CD4-positive, CD25-positive, alpha-beta regulatory T cell (primary cell): ENCODE measurements at regions not wholly inside any gene's neighbourhood (a gene's known extent, or its start where the extent isn't known, plus 50 kb on each side); places are given as distances from the start of the nearest gene placed in this dataset.

Experiments used
- ATAC-seq, 2 donors: fragments of 150-1000 bp; cut with Tn5 transposase; one replicate each; pipeline ENCODE4 v1.10.0; 2021; ENCODE audit warnings: low read depth in 2 of 2, moderate number of reproducible peaks in 2 of 2, moderate library complexity in 1 of 2
- DNase-seq, 3 donors: peaks; one replicate each; pipeline versions ENCODE4 v3.0.0 to v3.0.0-alpha.2; 2012 to 2022; ENCODE audit warnings: mixed read lengths in 1 of 3
- H3K27ac ChIP-seq: one replicate; pipeline ENCODE4 v1.7.0; 2013; ENCODE audit warnings: mild to moderate bottlenecking, low read length; ENCODE audit not compliant: insufficient read depth, poor library complexity, severe bottlenecking
- H3K27me3 ChIP-seq: one replicate; pipeline ENCODE4 v1.7.0; 2013; ENCODE audit warnings: low read length; ENCODE audit not compliant: control insufficient read depth, insufficient read depth
- H3K36me3 ChIP-seq: one replicate; pipeline ENCODE4 v1.7.0; 2013; ENCODE audit warnings: mild to moderate bottlenecking, low read length, moderate library complexity; ENCODE audit not compliant: control insufficient read depth, insufficient read depth
- H3K4me1 ChIP-seq: 2 replicates; pipeline ENCODE4 v1.7.0; 2013; ENCODE audit warnings: mild to moderate bottlenecking, low read length; ENCODE audit not compliant: insufficient read depth, control insufficient read depth, poor library complexity, severe bottlenecking
- H3K4me3 ChIP-seq: one replicate; pipeline ENCODE4 v1.7.0; 2013; ENCODE audit warnings: low read depth, mild to moderate bottlenecking, low read length, moderate library complexity
- H3K9me3 ChIP-seq, 2 experiments: 1 replicate in 1 of 2; 2 replicates in 1 of 2; pipeline ENCODE4 v1.7.0; 2013; ENCODE audit warnings: low read length in 2 of 2, mild to moderate bottlenecking in 1 of 2, moderate library complexity in 1 of 2; ENCODE audit not compliant: control insufficient read depth in 2 of 2
- H3K27ac Mint-ChIP-seq, 3 donors: one replicate each; pipeline ENCODE4 v1.8.0; 2020 to 2022; ENCODE audit warnings: mild to moderate bottlenecking in 3 of 3, mixed read lengths in 3 of 3, moderate library complexity in 2 of 3
- H3K27me3 Mint-ChIP-seq: one replicate; pipeline ENCODE4 v1.8.0; 2022; ENCODE audit warnings: mild to moderate bottlenecking, mixed read lengths
- H3K36me3 Mint-ChIP-seq: one replicate; pipeline ENCODE4 v1.8.0; 2020; ENCODE audit warnings: mixed read lengths
- H3K4me1 Mint-ChIP-seq, 4 donors: one replicate each; pipeline ENCODE4 v1.8.0; 2020 to 2022; ENCODE audit warnings: mixed read lengths in 4 of 4, mild to moderate bottlenecking in 1 of 4
- H3K4me3 Mint-ChIP-seq, 4 donors: one replicate each; pipeline ENCODE4 v1.8.0; 2020 to 2022; ENCODE audit warnings: mild to moderate bottlenecking in 4 of 4, mixed read lengths in 4 of 4, moderate library complexity in 3 of 4
- H3K9me3 Mint-ChIP-seq, 7 donors: one replicate each; pipeline ENCODE4 v1.8.0; 2020 to 2022; ENCODE audit warnings: mixed read lengths in 7 of 7, mild to moderate bottlenecking in 3 of 7, moderate library complexity in 2 of 7

DNA sequence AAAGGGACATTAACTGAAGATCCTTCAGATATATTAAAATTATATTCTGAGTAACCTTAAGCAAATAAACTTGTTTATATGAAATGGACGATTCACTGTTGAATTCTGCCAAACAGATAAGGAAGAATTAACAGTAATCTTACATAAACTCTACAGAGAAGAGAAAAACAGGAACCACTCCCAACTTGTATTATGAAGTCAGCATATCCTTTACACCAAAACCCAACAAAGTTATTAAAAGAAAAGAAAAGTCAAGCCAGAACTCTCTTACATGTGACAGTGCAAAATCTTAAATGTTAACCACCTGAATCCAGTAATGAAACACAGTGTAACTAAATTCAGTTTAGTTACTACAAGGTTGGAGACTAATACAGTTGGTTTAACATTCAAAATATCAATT lies 185.8 kb downstream of the DEPDC1B start:
- peaks cover 0 to 1% (median 0%) of the 10 kb centered on the region in 7 donors for H3K9me3 Mint-ChIP-seq
- peaks cover 4% of the 10 kb centered on the region for H3K27me3 Mint-ChIP-seq
- no peak overlapping the region for H3K4me3 ChIP-seq

DNA sequence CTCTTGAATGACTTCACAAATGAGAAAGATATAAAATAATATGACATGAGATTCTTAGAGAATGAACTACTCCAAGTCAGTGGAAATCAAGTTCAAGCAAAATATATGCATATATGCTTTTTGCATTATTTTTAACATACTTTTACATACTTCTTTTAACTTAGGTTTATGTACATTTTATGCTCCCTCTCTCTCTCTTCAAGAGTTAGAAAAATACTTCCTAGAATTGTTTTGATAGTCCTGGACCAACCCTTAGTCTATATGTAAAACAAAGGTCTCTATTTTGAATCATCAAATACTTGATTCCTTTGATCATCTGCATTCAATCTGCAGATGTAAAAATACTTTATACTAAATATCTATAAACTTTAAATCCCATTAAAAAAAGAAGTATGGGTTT lies 187.8 kb downstream of the DEPDC1B start:
- H3K4me1 Mint-ChIP-seq, result no peaks in the 10 kb centered on the region
- Histone ChIP-seq H3K27me3 (no peaks in the 10 kb centered on the region), H3K36me3 (no peaks in the 10 kb centered on the region), H3K9me3 (no peaks in the 10 kb centered on the region), H3K27ac (no peak overlapping the region), H3K4me3 (no peak overlapping the region), H3K4me1 (no peaks in the 10 kb centered on the region)
- H3K4me3 Mint-ChIP-seq, result no peak overlapping the region
- no peak for DNase-seq
- H3K27ac Mint-ChIP-seq, result no peak overlapping the region
- peaks cover 4% of the 10 kb centered on the region for H3K27me3 Mint-ChIP-seq
- H3K9me3 Mint-ChIP-seq, result peaks cover 0 to 3% (median 0%) of the 10 kb centered on the region in 7 donors
- ATAC-seq, result no peak
- no peaks in the 10 kb centered on the region for H3K36me3 Mint-ChIP-seq

More for the DNA sequence above, 185.8 kb downstream of the DEPDC1B start:
- H3K4me1 Mint-ChIP-seq, result no peaks in the 10 kb centered on the region
- H3K36me3 Mint-ChIP-seq, result no peaks in the 10 kb centered on the region
- H3K27ac ChIP-seq, result no peak overlapping the region
- no peaks in the 10 kb centered on the region for H3K36me3 ChIP-seq
- H3K9me3 ChIP-seq, result no peaks in the 10 kb centered on the region
- ATAC-seq, result no peak
- no peaks in the 10 kb centered on the region for H3K4me1 ChIP-seq
- H3K27ac Mint-ChIP-seq, result no peak overlapping the region
- DNase-seq, result no peak
- H3K4me3 Mint-ChIP-seq, result no peak overlapping the region
- H3K27me3 ChIP-seq, result no peaks in the 10 kb centered on the region

DNA sequence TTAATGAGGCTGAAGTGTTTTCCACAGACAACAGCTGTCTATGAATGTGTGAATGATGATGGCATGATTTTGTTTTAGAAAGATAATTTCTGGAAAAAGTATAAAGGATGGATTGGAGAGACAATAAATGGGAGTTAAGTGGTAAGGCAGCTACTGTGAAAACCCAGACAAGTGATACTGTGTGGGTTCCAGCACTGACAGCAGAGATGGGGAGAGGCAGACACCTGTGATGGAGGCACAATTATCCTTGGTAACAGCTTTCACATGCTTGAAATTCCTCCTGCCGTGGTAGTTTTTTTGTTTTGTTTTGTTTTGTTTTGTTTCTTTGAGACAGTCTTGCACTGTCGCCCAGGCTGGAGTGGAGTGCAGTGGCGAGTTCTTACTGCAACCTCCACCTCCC lies 189.3 kb downstream of the DEPDC1B start:
- H3K27me3 Mint-ChIP-seq, result peaks cover 4% of the 10 kb centered on the region
- H3K27me3 ChIP-seq, result no peaks in the 10 kb centered on the region
- peaks cover 0 to 3% (median 0%) of the 10 kb centered on the region in 7 donors for H3K9me3 Mint-ChIP-seq
- H3K27ac ChIP-seq, result no peak overlapping the region
- H3K4me1 Mint-ChIP-seq, result no peaks in the 10 kb centered on the region
- H3K4me1 ChIP-seq, result no peaks in the 10 kb centered on the region
- no peak overlapping the region for H3K4me3 ChIP-seq
- H3K27ac Mint-ChIP-seq, result no peak overlapping the region
- H3K4me3 Mint-ChIP-seq, result no peak overlapping the region
- DNase-seq (no peak), ATAC-seq (no peak)
- no peaks in the 10 kb centered on the region for H3K36me3 ChIP-seq
- H3K9me3 ChIP-seq, result no peaks in the 10 kb centered on the region
- H3K36me3 Mint-ChIP-seq, result no peaks in the 10 kb centered on the region

- Histone ChIP-seq H3K36me3 (no peaks in the 10 kb centered on the region), H3K27me3 (no peaks in the 10 kb centered on the region), H3K9me3 (no peaks in the 10 kb centered on the region), H3K27ac (no peak overlapping the region), H3K4me3 (no peak overlapping the region), H3K4me1 (no peaks in the 10 kb centered on the region)
- H3K27ac Mint-ChIP-seq, result no peak overlapping the region
- no peak for ATAC-seq
- H3K36me3 Mint-ChIP-seq, result no peaks in the 10 kb centered on the region
- DNase-seq, result no peak
- peaks cover 0 to 3% (median 0%) of the 10 kb centered on the region in 7 donors for H3K9me3 Mint-ChIP-seq
- no peaks in the 10 kb centered on the region for H3K4me1 Mint-ChIP-seq
- peaks cover 4% of the 10 kb centered on the region for H3K27me3 Mint-ChIP-seq
- no peak overlapping the region for H3K4me3 Mint-ChIP-seq
These were observed 189.9 kb downstream of the DEPDC1B start for GRCh38 chr5:60510049-60510448.

DNA sequence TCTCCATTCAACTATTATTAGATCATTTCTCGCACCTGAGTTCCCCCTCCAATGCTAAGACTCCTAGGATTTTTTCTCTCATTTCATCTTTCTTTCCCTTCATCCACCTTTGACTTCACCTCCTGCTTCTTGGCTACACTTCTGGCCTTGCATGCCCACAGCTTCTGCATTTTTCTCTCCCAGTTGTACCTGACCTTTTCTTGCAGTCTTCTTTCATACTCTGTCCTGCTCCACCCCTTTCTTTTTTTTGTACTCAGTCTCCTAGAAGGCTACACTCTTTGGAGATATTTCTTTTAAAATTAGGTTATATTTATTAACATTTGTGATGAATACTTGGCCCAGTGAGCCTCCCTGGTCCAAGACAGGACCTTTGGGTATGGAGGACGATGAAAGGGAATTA lies 190.4 kb downstream of the DEPDC1B start:
- Histone ChIP-seq H3K27me3 (no peaks in the 10 kb centered on the region), H3K4me1 (no peaks in the 10 kb centered on the region), H3K4me3 (no peak overlapping the region), H3K36me3 (no peaks in the 10 kb centered on the region), H3K27ac (no peak overlapping the region), H3K9me3 (no peaks in the 10 kb centered on the region)
- no peak for ATAC-seq
- H3K27ac Mint-ChIP-seq, result peak overlapping the region in 1 of 3 donors; percentile 22
- H3K4me3 Mint-ChIP-seq, result no peak overlapping the region
- DNase-seq, result no peak
- no peaks in the 10 kb centered on the region for H3K4me1 Mint-ChIP-seq
- peaks cover 4% of the 10 kb centered on the region for H3K27me3 Mint-ChIP-seq
- peaks cover 0 to 3% (median 0%) of the 10 kb centered on the region in 7 donors for H3K9me3 Mint-ChIP-seq
- H3K36me3 Mint-ChIP-seq, result no peaks in the 10 kb centered on the region

GRCh38 chr5:60507687-60508086 lies 192.3 kb downstream of the DEPDC1B start:
- no peaks in the 10 kb centered on the region for H3K27me3 ChIP-seq
- H3K9me3 ChIP-seq, result no peaks in the 10 kb centered on the region
- no peak overlapping the region for H3K4me3 ChIP-seq
- H3K36me3 ChIP-seq, result no peaks in the 10 kb centered on the region
- Mint-ChIP-seq H3K27ac (no peak overlapping the region), H3K9me3 (peaks cover 0 to 4% (median 0%) of the 10 kb centered on the region in 7 donors), H3K27me3 (peaks cover 4% of the 10 kb centered on the region), H3K4me1 (no peaks in the 10 kb centered on the region), H3K4me3 (no peak overlapping the region), H3K36me3 (no peaks in the 10 kb centered on the region)
- DNase-seq (no peak), ATAC-seq (no peak)
- H3K27ac ChIP-seq, result no peak overlapping the region
- no peaks in the 10 kb centered on the region for H3K4me1 ChIP-seq

DNA sequence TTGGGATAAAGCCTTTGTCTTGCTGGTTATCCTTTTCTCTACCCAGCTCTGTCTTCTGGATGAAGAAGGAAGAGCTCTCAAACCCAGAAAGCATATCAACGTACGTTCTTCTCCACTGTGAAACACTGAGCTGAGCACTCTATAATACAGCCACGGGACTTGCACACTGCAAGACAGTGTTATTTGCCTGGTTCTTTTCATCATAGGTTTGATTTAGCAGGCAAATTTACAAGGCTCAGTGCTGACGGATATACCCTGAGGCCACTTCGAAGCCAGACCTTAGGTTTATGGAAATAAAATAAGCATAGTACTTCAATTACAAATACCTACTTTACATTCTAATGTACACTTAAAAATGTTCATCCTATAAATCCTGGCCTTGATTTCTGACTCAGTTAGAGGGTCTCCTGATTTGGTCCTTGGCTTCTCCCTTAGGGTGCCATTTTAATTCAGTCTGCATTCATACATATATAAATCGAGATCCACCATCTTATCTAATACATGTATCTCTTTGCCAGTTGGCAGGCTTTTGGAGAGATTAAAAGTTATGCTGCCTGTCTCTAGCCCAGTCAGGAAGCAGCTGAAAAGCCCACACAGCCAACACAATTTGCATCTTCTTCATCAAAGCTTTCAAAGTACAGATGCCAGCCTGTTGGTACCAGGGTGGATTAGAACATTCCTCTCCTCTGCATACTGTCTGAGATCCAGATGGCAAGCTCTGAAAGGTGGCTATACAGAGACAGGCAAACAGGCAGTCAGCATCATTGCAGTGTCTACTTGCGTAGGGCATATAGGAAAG lies 194.4 kb downstream of the DEPDC1B start:
- Histone ChIP-seq H3K4me3 (no peak overlapping the region), H3K9me3 (no peaks in the 10 kb centered on the region), H3K4me1 (no peaks in the 10 kb centered on the region), H3K27ac (no peak overlapping the region), H3K36me3 (no peaks in the 10 kb centered on the region), H3K27me3 (no peaks in the 10 kb centered on the region)
- peaks cover 3% of the 10 kb centered on the region for H3K27me3 Mint-ChIP-seq
- DNase-seq (no peak), ATAC-seq (no peak)
- H3K9me3 Mint-ChIP-seq, result peaks cover 0 to 4% (median 0%) of the 10 kb centered on the region in 7 donors
- H3K4me1 Mint-ChIP-seq, result no peaks in the 10 kb centered on the region
- no peak overlapping the region for H3K27ac Mint-ChIP-seq
- no peaks in the 10 kb centered on the region for H3K36me3 Mint-ChIP-seq
- H3K4me3 Mint-ChIP-seq, result no peak overlapping the region

DNA sequence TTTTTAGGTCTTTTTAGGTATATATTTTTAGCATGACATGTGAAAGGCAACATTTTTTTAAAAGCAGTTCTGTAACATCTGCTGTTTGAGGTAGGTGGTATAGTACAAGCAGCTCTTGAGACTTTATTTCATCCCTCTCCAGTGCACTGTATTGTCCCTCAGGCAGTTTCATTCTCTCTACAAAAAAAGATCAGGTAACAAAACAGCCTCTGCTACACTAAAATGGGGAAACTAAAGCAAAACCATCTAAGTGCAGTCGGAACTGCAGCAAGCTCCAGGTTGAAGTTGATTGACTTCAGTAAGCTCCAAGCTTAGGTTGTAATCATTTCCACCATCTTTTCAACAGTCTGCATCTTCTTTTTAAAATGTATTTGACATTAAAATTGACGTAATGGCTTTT lies 195.6 kb downstream of the DEPDC1B start:
- Histone ChIP-seq H3K27ac (no peak overlapping the region), H3K4me1 (no peaks in the 10 kb centered on the region), H3K9me3 (no peaks in the 10 kb centered on the region), H3K36me3 (no peaks in the 10 kb centered on the region), H3K4me3 (no peak overlapping the region), H3K27me3 (no peaks in the 10 kb centered on the region)
- peaks cover 0 to 4% (median 0%) of the 10 kb centered on the region in 7 donors for H3K9me3 Mint-ChIP-seq
- ATAC-seq (no peak), DNase-seq (no peak)
- no peaks in the 10 kb centered on the region for H3K4me1 Mint-ChIP-seq
- H3K27me3 Mint-ChIP-seq, result no peaks in the 10 kb centered on the region
- no peak overlapping the region for H3K27ac Mint-ChIP-seq
- no peaks in the 10 kb centered on the region for H3K36me3 Mint-ChIP-seq
- no peak overlapping the region for H3K4me3 Mint-ChIP-seq
